CD4-positive, alpha-beta T cell treated with Interleukin-4 for 1 hour (primary cell): ENCODE measurements at regions not wholly inside any gene's neighbourhood (a gene's known extent, or its start where the extent isn't known, plus 50 kb on each side); places are given as distances from the start of the nearest gene placed in this dataset.

Source experiments
- DNase-seq, 2 donors: peaks; one replicate each; pipeline ENCODE4 v3.0.0-alpha.2; 2020 to 2022

GRCh38 chr2:4272261-4272858 lies 569.0 kb downstream of the DCDC2C start:
- DNase-seq: no peak

GRCh38 chr2:4278392-4278791 lies 575.0 kb downstream of the DCDC2C start:
- no peak for DNase-seq

GRCh38 chr2:4279431-4279830 lies 576.1 kb downstream of the DCDC2C start:
- DNase-seq: no peak

GRCh38 chr2:4291430-4291829 lies 588.1 kb downstream of the DCDC2C start:
- DNase-seq: no peak

GRCh38 chr2:4295680-4296079 lies 592.3 kb downstream of the DCDC2C start:
- no peak for DNase-seq

GRCh38 chr2:4300616-4301015 lies 597.2 kb downstream of the DCDC2C start:
- DNase-seq: no peak

- DNase-seq: no peak
Measured at GRCh38 chr2:4324531-4324930, 621.2 kb downstream of the DCDC2C start.

GRCh38 chr2:4336864-4337263 lies 633.5 kb downstream of the DCDC2C start:
- no peak for DNase-seq

GRCh38 chr2:4338345-4338744 lies 635.0 kb downstream of the DCDC2C start:
- no peak for DNase-seq

- DNase-seq: no peak
Measured at GRCh38 chr2:4340536-4340935, 637.2 kb downstream of the DCDC2C start.

GRCh38 chr2:4346628-4347027 lies 643.3 kb downstream of the DCDC2C start:
- DNase-seq: no peak

- DNase-seq: no peak
Measured at GRCh38 chr2:4353668-4354067, 650.3 kb downstream of the DCDC2C start.

GRCh38 chr2:4354164-4354563 lies 650.8 kb downstream of the DCDC2C start:
- DNase-seq: no peak

GRCh38 chr2:4354678-4355077 lies 651.3 kb downstream of the DCDC2C start:
- DNase-seq: no peak

GRCh38 chr2:4356109-4356508 lies 652.7 kb downstream of the DCDC2C start:
- no peak for DNase-seq

- no peak for DNase-seq
Measured at GRCh38 chr2:4356541-4356940, 653.2 kb downstream of the DCDC2C start.

GRCh38 chr2:4357121-4357520 lies 653.7 kb downstream of the DCDC2C start:
- no peak for DNase-seq

- DNase-seq: no peak
Measured at GRCh38 chr2:4358837-4359236, 655.5 kb downstream of the DCDC2C start.

GRCh38 chr2:4368907-4369306 lies 665.5 kb downstream of the DCDC2C start:
- DNase-seq: no peak

GRCh38 chr2:4369826-4370419 lies 666.5 kb downstream of the DCDC2C start:
- no peak for DNase-seq

GRCh38 chr2:4370422-4371090 lies 667.2 kb downstream of the DCDC2C start:
- no peak for DNase-seq

- no peak for DNase-seq
Measured at GRCh38 chr2:4381049-4381448, 677.7 kb downstream of the DCDC2C start.

GRCh38 chr2:4381773-4382172 lies 678.4 kb downstream of the DCDC2C start:
- no peak for DNase-seq

- no peak for DNase-seq
Measured at GRCh38 chr2:4391013-4391412, 687.6 kb downstream of the DCDC2C start.

- no peak for DNase-seq
Measured at GRCh38 chr2:4404363-4404762, 701.0 kb downstream of the DCDC2C start.
